HepG2 (cell line): ENCODE measurements at regions not wholly inside any gene's neighbourhood (a gene's known extent, or its start where the extent isn't known, plus 50 kb on each side); places are given as distances from the start of the nearest gene placed in this dataset.

ENCODE experiments used
- ATAC-seq: fragments of 200-7000 bp; cut with Tn5 transposase; 3 replicates; pipeline ENCODE4 v1.9.1; 2020; ENCODE audit warnings: mild to moderate bottlenecking, moderate library complexity
- BruUV-seq: library from RNA; stranded (reverse); fragments of 400-500 nt; replicated peaks from 2 replicates; lab custom pipeline; 2021; lab: Mats Ljungman, UMichigan
- CTCF ChIA-PET: fragments of 300-600 bp; formaldehyde crosslinking; extraction: SDS; loops from one replicate; lab custom pipeline; 2021; ENCODE audit warnings: low total read pairs, inconsistent platforms, low intra/inter-chr PET ratio; lab: Yijun Ruan, JAX
- POLR2A ChIA-PET: fragments of 350-600 bp; sonication (Branson Sonifier 250); formaldehyde crosslinking; loops from one replicate; lab custom pipeline; 2020; ENCODE audit warnings: antibody characterized with exemption, inconsistent platforms; lab: Yijun Ruan, JAX
- DNase-seq: peaks from one replicate; pipeline ENCODE4 v3.0.0-alpha.2; 2015; ENCODE audit warnings: low spot score
- FAIRE-seq: peaks from 3 replicates; lab custom pipeline; 2011; peaks lifted over from hg19 to GRCh38; lab: Jason Lieb, UNC
- H2AFZ ChIP-seq: one replicate; pipeline ENCODE4 v1.6.1; 2011; ENCODE audit warnings: low read length, inconsistent platforms
- H3K27ac ChIP-seq: fragments of 300-600 bp; 3 replicates; pipeline ENCODE4 v1.8.0; 2011; ENCODE audit warnings: mixed run types, mild to moderate bottlenecking, mixed read lengths, low read length, inconsistent platforms; ENCODE audit not compliant: insufficient read depth; ENCODE audit errors: extremely low read length
- H3K27me3 ChIP-seq, 2 experiments: fragments of 200-600 bp in 1 of 2; 2 replicates in 1 of 2; 3 replicates in 1 of 2; pipeline versions ENCODE4 v1.6.0 to v1.8.0; 2011; ENCODE audit warnings: low read length in 2 of 2, mild to moderate bottlenecking in 2 of 2, moderate library complexity in 2 of 2, inconsistent platforms in 1 of 2; ENCODE audit not compliant: insufficient read depth in 2 of 2, control insufficient read depth in 1 of 2
- H3K36me3 ChIP-seq, 2 experiments: fragments of 200-600 bp in 1 of 2; replicated peaks in 1 of 2; 2 replicates in 1 of 2; 3 replicates in 1 of 2; pipeline versions ENCODE4 v1.5.1 to v1.8.0; 2011; ENCODE audit warnings: low read length in 2 of 2, inconsistent platforms in 1 of 2; ENCODE audit not compliant: insufficient read depth in 2 of 2, control insufficient read depth in 1 of 2
- H3K4me1 ChIP-seq: 2 replicates; pipeline ENCODE4 v1.5.1; 2012; ENCODE audit warnings: low read length, inconsistent platforms; ENCODE audit not compliant: insufficient read depth
- H3K4me2 ChIP-seq: 2 replicates; pipeline ENCODE4 v1.6.0; 2011; ENCODE audit warnings: low read depth, low read length, inconsistent platforms
- H3K4me3 ChIP-seq, 3 experiments: fragments of 200-600 bp in 1 of 3; sonication (generic), shearing (Covaris generic) in 1 of 3; replicated peaks in 1 of 3; 2 replicates each; pipeline ENCODE4 v1.5.1; 2011 to 2016; ENCODE audit warnings: low read length in 3 of 3, inconsistent platforms in 2 of 3, low read depth in 2 of 3, mild to moderate bottlenecking in 2 of 3, control low read depth in 1 of 3, mixed read lengths in 1 of 3; ENCODE audit not compliant: insufficient read depth in 1 of 3
- H3K79me2 ChIP-seq: one replicate; pipeline ENCODE4 v1.6.1; 2011; ENCODE audit warnings: low read length, inconsistent platforms; ENCODE audit not compliant: insufficient read depth
- H3K9ac ChIP-seq: 2 replicates; pipeline ENCODE4 v1.6.0; 2011; ENCODE audit warnings: mild to moderate bottlenecking, low read depth, low read length, inconsistent platforms; ENCODE audit not compliant: insufficient read depth
- H3K9me3 ChIP-seq: 2 replicates; pipeline ENCODE4 v1.5.1; 2012; ENCODE audit warnings: mild to moderate bottlenecking, low read length
- H4K20me1 ChIP-seq: 2 replicates; pipeline ENCODE4 v1.6.0; 2011; ENCODE audit warnings: inconsistent platforms, mild to moderate bottlenecking, low read length, moderate library complexity; ENCODE audit not compliant: insufficient read depth
- BCL3 ChIP-seq: sonication (generic); formaldehyde crosslinking; IDR thresholded peaks from 2 replicates; pipeline ENCODE4 v1.5.1; 2020; ENCODE audit warnings: mild to moderate bottlenecking, missing genetic modification reagents, moderate library complexity
- ETV6 ChIP-seq: sonication (generic); formaldehyde crosslinking; conservative IDR thresholded peaks from 2 replicates; pipeline ENCODE4 v1.4.0; 2020; ENCODE audit warnings: missing genetic modification reagents
- MEIS2 ChIP-seq: sonication (generic); formaldehyde crosslinking; IDR thresholded peaks from 2 replicates; pipeline ENCODE4 v1.9.0; 2021; ENCODE audit warnings: mild to moderate bottlenecking, missing genetic modification reagents
- NCOA2 ChIP-seq: sonication (generic); formaldehyde crosslinking; IDR thresholded peaks from 2 replicates; pipeline ENCODE4 v1.8.0; 2022; ENCODE audit warnings: inconsistent platforms
- NFAT5 ChIP-seq: sonication (generic); formaldehyde crosslinking; IDR thresholded peaks from 2 replicates; pipeline ENCODE4 v1.4.0; 2020; ENCODE audit warnings: missing genetic modification reagents
- PHF21A ChIP-seq: sonication (generic); formaldehyde crosslinking; IDR thresholded peaks from 2 replicates; pipeline ENCODE4 v1.5.0; 2020; ENCODE audit warnings: mild to moderate bottlenecking, missing genetic modification reagents
- ZNF10 ChIP-seq: sonication (generic); formaldehyde crosslinking; IDR thresholded peaks from 2 replicates; pipeline ENCODE4 v1.4.0; 2020; ENCODE audit warnings: mild to moderate bottlenecking, low read depth, missing genetic modification reagents, borderline replicate concordance
- ZNF3 ChIP-seq: IDR thresholded peaks from 2 replicates; pipeline ENCODE4 v1.7.0; 2017; ENCODE audit warnings: inconsistent platforms
- ZNF326 ChIP-seq: sonication (generic); formaldehyde crosslinking; IDR thresholded peaks from 2 replicates; pipeline ENCODE4 v1.4.0; 2020; ENCODE audit warnings: missing genetic modification reagents, borderline replicate concordance
- ZNF501 ChIP-seq: sonication (generic); formaldehyde crosslinking; IDR thresholded peaks from 2 replicates; pipeline ENCODE4 v1.5.1; 2020; ENCODE audit warnings: mild to moderate bottlenecking, moderate library complexity, missing genetic modification reagents
- ZNF563 ChIP-seq: sonication (generic); formaldehyde crosslinking; IDR thresholded peaks from 2 replicates; pipeline ENCODE4 v1.8.0; 2022; ENCODE audit warnings: mild to moderate bottlenecking, moderate library complexity, missing genetic modification reagents
- ZNF878 ChIP-seq: sonication (generic); formaldehyde crosslinking; IDR thresholded peaks from 2 replicates; pipeline ENCODE4 v1.8.1; 2023; ENCODE audit warnings: mild to moderate bottlenecking, missing genetic modification reagents, moderate library complexity
- ZNF883 ChIP-seq: sonication (generic); formaldehyde crosslinking; IDR thresholded peaks from 2 replicates; pipeline ENCODE4 v1.5.1; 2020; ENCODE audit warnings: mild to moderate bottlenecking, missing genetic modification reagents; ENCODE audit errors: not compliant biosample characterization
- WGBS: methylation state at CpG from one replicate; pipeline ENCODE4 v1.1.6; 2017; ENCODE audit warnings: low lambda C conversion rate; 5-methylcytosine and 5-hydroxymethylcytosine counted together
- in situ Hi-C: cut with HindIII; loops from 2 replicates; pipeline ENCODE4 v1.10.0; 2017; ENCODE audit warnings: low pct_unique_long_range_greater_than_20kb; ENCODE audit not compliant: extremely low pct_ligation_motif_present
- intact Hi-C: fragments of 100-400 bp; cut with micrococcal nuclease; formaldehyde crosslinking; loops from one replicate; pipeline ENCODE4 v1.10.0; 2022; ENCODE audit not compliant: unreplicated experiment
- TF ChIP-seq, protein P1 (sequence below): sonication (generic); formaldehyde crosslinking; IDR thresholded peaks from 2 replicates; pipeline ENCODE4 v1.4.0; 2020; ENCODE audit warnings: mild to moderate bottlenecking, missing genetic modification reagents

DNA sequence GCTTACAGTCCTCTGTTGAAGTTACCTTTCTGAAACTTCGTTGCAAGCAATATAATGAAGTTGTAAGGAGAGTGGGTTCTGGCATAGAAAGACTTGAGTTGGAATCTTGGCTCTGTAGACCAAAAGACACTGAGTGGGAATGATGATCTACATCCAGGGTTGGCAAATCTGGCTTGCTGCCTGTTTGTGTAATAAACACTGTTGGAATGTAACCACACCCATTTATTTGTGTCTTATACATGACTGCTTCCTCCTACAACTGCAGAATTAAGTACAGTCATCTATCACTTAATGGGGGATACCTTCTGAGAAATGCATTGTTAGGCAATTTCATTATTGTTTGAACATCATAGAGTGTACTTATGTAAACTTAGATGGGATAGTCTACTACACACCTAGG is 178.4 kb upstream of the SUCLG2 start:
- Histone ChIP-seq H3K27ac (no peak overlapping the region), H3K9me3 (no peaks in the 10 kb centered on the region), H4K20me1 (no peaks in the 10 kb centered on the region), H3K4me2 (no peak overlapping the region), H3K36me3 (no peaks in the 10 kb centered on the region), H3K9ac (no peak overlapping the region), H3K27me3 (no peaks in the 10 kb centered on the region), H3K4me3 (no peak overlapping the region), H2AFZ (no peak overlapping the region), H3K79me2 (no peaks in the 10 kb centered on the region), H3K4me1 (no peaks in the 10 kb centered on the region)
- WGBS = 0% methylated on average over 1 of the region's 1 CpG
- DNase-seq = no peak
- intact Hi-C loops (no loop called here), in situ Hi-C loops (no loop called here)
- ATAC-seq = no peak
- ChIA-PET CTCF (no interaction called here), POLR2A (no interaction called here)
- BruUV-seq = no TSS peak
- no peak for FAIRE-seq
- TF ChIP-seq ZNF563 (CRISPR knock-in tag) = no peak
- TF ChIP-seq ETV6 (CRISPR knock-in tag) = no peak
- no peak for TF ChIP-seq ZNF878 (CRISPR knock-in tag)
- no peak for TF ChIP-seq ZNF3 (CRISPR knock-in tag)
- TF ChIP-seq NFAT5 = no peak
- no peak for TF ChIP-seq ZNF501 (CRISPR knock-in tag)
- TF ChIP-seq, protein P1, sequence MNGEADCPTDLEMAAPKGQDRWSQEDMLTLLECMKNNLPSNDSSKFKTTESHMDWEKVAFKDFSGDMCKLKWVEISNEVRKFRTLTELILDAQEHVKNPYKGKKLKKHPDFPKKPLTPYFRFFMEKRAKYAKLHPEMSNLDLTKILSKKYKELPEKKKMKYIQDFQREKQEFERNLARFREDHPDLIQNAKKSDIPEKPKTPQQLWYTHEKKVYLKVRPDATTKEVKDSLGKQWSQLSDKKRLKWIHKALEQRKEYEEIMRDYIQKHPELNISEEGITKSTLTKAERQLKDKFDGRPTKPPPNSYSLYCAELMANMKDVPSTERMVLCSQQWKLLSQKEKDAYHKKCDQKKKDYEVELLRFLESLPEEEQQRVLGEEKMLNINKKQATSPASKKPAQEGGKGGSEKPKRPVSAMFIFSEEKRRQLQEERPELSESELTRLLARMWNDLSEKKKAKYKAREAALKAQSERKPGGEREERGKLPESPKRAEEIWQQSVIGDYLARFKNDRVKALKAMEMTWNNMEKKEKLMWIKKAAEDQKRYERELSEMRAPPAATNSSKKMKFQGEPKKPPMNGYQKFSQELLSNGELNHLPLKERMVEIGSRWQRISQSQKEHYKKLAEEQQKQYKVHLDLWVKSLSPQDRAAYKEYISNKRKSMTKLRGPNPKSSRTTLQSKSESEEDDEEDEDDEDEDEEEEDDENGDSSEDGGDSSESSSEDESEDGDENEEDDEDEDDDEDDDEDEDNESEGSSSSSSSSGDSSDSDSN = no peak
- no peak for TF ChIP-seq PHF21A (CRISPR knock-in tag)
- TF ChIP-seq NCOA2 = no peak
- no peak for TF ChIP-seq ZNF10 (CRISPR knock-in tag)
- no peak for TF ChIP-seq ZNF326 (CRISPR knock-in tag)
- no peak for TF ChIP-seq BCL3 (CRISPR knock-in tag)
- TF ChIP-seq MEIS2 (CRISPR knock-in tag) = no peak
- no peak for TF ChIP-seq ZNF883
